MM.1S (cell line): ENCODE measurements at regions not wholly inside any gene's neighbourhood (a gene's known extent, or its start where the extent isn't known, plus 50 kb on each side); places are given as distances from the start of the nearest gene placed in this dataset.

ENCODE experiments used
- DNase-seq: peaks from one replicate; pipeline ENCODE4 v3.0.0-alpha.2; 2015
- H2AFZ ChIP-seq: fragments of 300-600 bp; sonication (generic); 2 replicates; pipeline ENCODE4 v1.6.0; 2016; ENCODE audit warnings: antibody characterized with exemption, low read length
- H3F3A ChIP-seq: fragments of 300-600 bp; sonication (generic); 2 replicates; pipeline ENCODE4 v1.6.1; 2016; ENCODE audit warnings: mild to moderate bottlenecking, antibody characterized with exemption, low read length, moderate library complexity, mixed read lengths; ENCODE audit not compliant: insufficient read depth
- H3K27ac ChIP-seq: fragments of 300-600 bp; sonication (generic); 2 replicates; pipeline ENCODE4 v1.5.1; 2016; ENCODE audit warnings: mild to moderate bottlenecking, low read length
- H3K27me3 ChIP-seq: fragments of 300-600 bp; sonication (generic); replicated peaks from 2 replicates; pipeline ENCODE4 v1.6.0; 2016; ENCODE audit warnings: low read length; ENCODE audit not compliant: insufficient read depth
- H3K36me3 ChIP-seq: fragments of 300-600 bp; sonication (generic); replicated peaks from 2 replicates; pipeline ENCODE4 v1.6.1; 2016; ENCODE audit warnings: mild to moderate bottlenecking, low read length, mixed read lengths; ENCODE audit not compliant: insufficient read depth
- H3K4me1 ChIP-seq: fragments of 300-600 bp; sonication (generic); 2 replicates; pipeline ENCODE4 v1.6.1; 2016; ENCODE audit warnings: low read length, mixed read lengths
- H3K4me2 ChIP-seq: fragments of 300-600 bp; sonication (generic); 2 replicates; pipeline ENCODE4 v1.6.0; 2016; ENCODE audit warnings: low read depth, low read length
- H3K4me3 ChIP-seq: fragments of 300-600 bp; sonication (generic); 2 replicates; pipeline ENCODE4 v1.5.1; 2016; ENCODE audit warnings: low read length, mixed read lengths
- H3K79me2 ChIP-seq: fragments of 300-600 bp; sonication (generic); 2 replicates; pipeline ENCODE4 v1.6.1; 2016; ENCODE audit warnings: mixed run types, low read length, mixed read lengths
- H3K9ac ChIP-seq: fragments of 300-600 bp; sonication (generic); 2 replicates; pipeline ENCODE4 v1.6.1; 2016; ENCODE audit warnings: low read length, mixed read lengths
- H3K9me2 ChIP-seq: fragments of 300-600 bp; sonication (generic); replicated peaks from 2 replicates; pipeline ENCODE4 v1.6.1; 2016; ENCODE audit warnings: mild to moderate bottlenecking, low read length, mixed read lengths; ENCODE audit not compliant: insufficient read depth
- H3K9me3 ChIP-seq: fragments of 300-600 bp; sonication (generic); replicated peaks from 2 replicates; pipeline ENCODE4 v1.6.1; 2016; ENCODE audit warnings: mild to moderate bottlenecking, low read length, mixed read lengths; ENCODE audit not compliant: insufficient read depth
- H4K20me1 ChIP-seq: fragments of 300-600 bp; sonication (generic); 2 replicates; pipeline ENCODE4 v1.6.1; 2016; ENCODE audit warnings: mild to moderate bottlenecking, low read length, moderate library complexity, mixed read lengths; ENCODE audit not compliant: insufficient read depth
- CTCF ChIP-seq: fragments of 300-600 bp; sonication (generic); IDR thresholded peaks from 2 replicates; pipeline ENCODE4 v1.5.1; 2016; ENCODE audit warnings: antibody characterized with exemption, low read length, mixed read lengths
- EZH2 ChIP-seq: fragments of 300-600 bp; sonication (generic); optimal IDR thresholded peaks from 2 replicates; pipeline ENCODE3; 2017; ENCODE audit warnings: low read depth, mild to moderate bottlenecking, antibody characterized with exemption, low read length, mixed read lengths
- EZH2phosphoT487 ChIP-seq: fragments of 300-600 bp; sonication (generic); IDR thresholded peaks from 2 replicates; pipeline ENCODE4 v1.6.1; 2018; ENCODE audit warnings: antibody characterized with exemption, low read length

- no peaks in the 10 kb centered on the region for H3K36me3 ChIP-seq
- TF ChIP-seq EZH2phosphoT487 (no peak), EZH2 (no peak), CTCF (peak; percentile 52)
- H3K4me3 ChIP-seq: no peak overlapping the region
- no peaks in the 10 kb centered on the region for H3K79me2 ChIP-seq
- no peak overlapping the region for H3K9ac ChIP-seq
- no peak overlapping the region for H3K27ac ChIP-seq
- no peaks in the 10 kb centered on the region for H4K20me1 ChIP-seq
- H3K9me2 ChIP-seq: no peaks in the 10 kb centered on the region
- H3K4me1 ChIP-seq: no peaks in the 10 kb centered on the region
- no peaks in the 10 kb centered on the region for H3F3A ChIP-seq
- no peak overlapping the region for H3K4me2 ChIP-seq
- H3K9me3 ChIP-seq: no peaks in the 10 kb centered on the region
- no peak overlapping the region for H2AFZ ChIP-seq
- H3K27me3 ChIP-seq: no peaks in the 10 kb centered on the region
- DNase-seq: no peak
These were observed 954.3 kb downstream of the PCDH7 start for GRCh38 chr4:31674313-31674947.

- Histone ChIP-seq H3K27me3 (no peaks in the 10 kb centered on the region), H3K4me2 (no peak overlapping the region), H3K9ac (no peak overlapping the region), H3K4me1 (no peaks in the 10 kb centered on the region), H3K9me2 (no peaks in the 10 kb centered on the region), H3K79me2 (no peaks in the 10 kb centered on the region), H3K9me3 (no peaks in the 10 kb centered on the region), H4K20me1 (no peaks in the 10 kb centered on the region), H3K27ac (no peak overlapping the region), H3K36me3 (no peaks in the 10 kb centered on the region), H2AFZ (no peak overlapping the region), H3F3A (no peaks in the 10 kb centered on the region), H3K4me3 (no peak overlapping the region)
- no peak for DNase-seq
- no peak for TF ChIP-seq CTCF
- no peak for TF ChIP-seq EZH2
- TF ChIP-seq EZH2phosphoT487: no peak
These were observed 958.2 kb downstream of the PCDH7 start for GRCh38 chr4:31678356-31678755.

GRCh38 chr4:31682796-31683195 lies 962.6 kb downstream of the PCDH7 start:
- H3K9ac ChIP-seq: no peak overlapping the region
- H3K4me2 ChIP-seq: no peak overlapping the region
- DNase-seq: no peak
- H3K9me3 ChIP-seq: no peaks in the 10 kb centered on the region
- H3K27me3 ChIP-seq: no peaks in the 10 kb centered on the region
- H3F3A ChIP-seq: no peaks in the 10 kb centered on the region
- no peak overlapping the region for H3K4me3 ChIP-seq
- H3K9me2 ChIP-seq: no peaks in the 10 kb centered on the region
- no peak overlapping the region for H3K27ac ChIP-seq
- H3K36me3 ChIP-seq: no peaks in the 10 kb centered on the region
- no peaks in the 10 kb centered on the region for H3K79me2 ChIP-seq
- H4K20me1 ChIP-seq: no peaks in the 10 kb centered on the region
- no peaks in the 10 kb centered on the region for H3K4me1 ChIP-seq
- H2AFZ ChIP-seq: no peak overlapping the region
- TF ChIP-seq EZH2phosphoT487 (no peak), EZH2 (no peak), CTCF (no peak)
